Activated CD4-positive, alpha-beta T cell treated with anti-CD3 and anti-CD28 coated beads for 4 hours (primary cell): ENCODE measurements at regions not wholly inside any gene's neighbourhood (a gene's known extent, or its start where the extent isn't known, plus 50 kb on each side); places are given as distances from the start of the nearest gene placed in this dataset.

ENCODE experiments used
- DNase-seq, 2 donors: peaks; one replicate each; pipeline ENCODE4 v3.0.0-alpha.2; 2020

GRCh38 chr21:34192646-34193285 is 119.4 kb downstream of the MRPS6 start:
- no peak for DNase-seq

GRCh38 chr21:34195335-34195734 is 122.0 kb downstream of the MRPS6 start:
- DNase-seq, result no peak

GRCh38 chr21:34196996-34197395 is 123.6 kb downstream of the MRPS6 start:
- no peak for DNase-seq

GRCh38 chr21:34197561-34197960 is 124.2 kb downstream of the MRPS6 start:
- no peak for DNase-seq

- no peak for DNase-seq
Observed at GRCh38 chr21:34198231-34199120, 125.1 kb downstream of the MRPS6 start.

- no peak for DNase-seq
Observed at GRCh38 chr21:34199121-34199910, 125.9 kb downstream of the MRPS6 start.

- no peak for DNase-seq
Observed at GRCh38 chr21:34200288-34200905, 127.0 kb downstream of the MRPS6 start.

GRCh38 chr21:34201001-34201400 is 127.6 kb downstream of the MRPS6 start:
- no peak for DNase-seq

GRCh38 chr21:34201481-34201858 is 128.1 kb downstream of the MRPS6 start:
- no peak for DNase-seq

- DNase-seq, result no peak
Observed at GRCh38 chr21:34202553-34203372, 129.4 kb downstream of the MRPS6 start.

- DNase-seq, result no peak
Observed at GRCh38 chr21:34203851-34204420, 130.6 kb downstream of the MRPS6 start.

GRCh38 chr21:34204481-34205439 is 131.4 kb downstream of the MRPS6 start:
- no peak for DNase-seq

- DNase-seq, result no peak
Observed at GRCh38 chr21:34205811-34206571, 132.6 kb downstream of the MRPS6 start.

- DNase-seq, result no peak
Observed at GRCh38 chr21:34213959-34214358, 140.6 kb downstream of the MRPS6 start.

GRCh38 chr21:34215501-34215900 is 142.1 kb downstream of the MRPS6 start:
- DNase-seq, result no peak

GRCh38 chr21:34215911-34216717 is 142.7 kb downstream of the MRPS6 start:
- no peak for DNase-seq

GRCh38 chr21:34216718-34217032 is 143.3 kb downstream of the MRPS6 start:
- DNase-seq, result no peak

- no peak for DNase-seq
Observed at GRCh38 chr21:34217263-34217662, 143.9 kb downstream of the MRPS6 start.
